NCI-H82 treated with DMSO at 0.1 percent for 48 hours (cell line): ENCODE measurements at regions not wholly inside any gene's neighbourhood (a gene's known extent, or its start where the extent isn't known, plus 50 kb on each side); places are given as distances from the start of the nearest gene placed in this dataset.

Experiments used
- DNase-seq: peaks from one replicate; lab custom pipeline; 2025; ENCODE audit not compliant: unreplicated experiment; lab: John Stamatoyannopoulos, UW

- DNase-seq: no peak
These were observed 190.4 kb upstream of the ARG1 start for GRCh38 chr6:131382631-131383030.

DNA sequence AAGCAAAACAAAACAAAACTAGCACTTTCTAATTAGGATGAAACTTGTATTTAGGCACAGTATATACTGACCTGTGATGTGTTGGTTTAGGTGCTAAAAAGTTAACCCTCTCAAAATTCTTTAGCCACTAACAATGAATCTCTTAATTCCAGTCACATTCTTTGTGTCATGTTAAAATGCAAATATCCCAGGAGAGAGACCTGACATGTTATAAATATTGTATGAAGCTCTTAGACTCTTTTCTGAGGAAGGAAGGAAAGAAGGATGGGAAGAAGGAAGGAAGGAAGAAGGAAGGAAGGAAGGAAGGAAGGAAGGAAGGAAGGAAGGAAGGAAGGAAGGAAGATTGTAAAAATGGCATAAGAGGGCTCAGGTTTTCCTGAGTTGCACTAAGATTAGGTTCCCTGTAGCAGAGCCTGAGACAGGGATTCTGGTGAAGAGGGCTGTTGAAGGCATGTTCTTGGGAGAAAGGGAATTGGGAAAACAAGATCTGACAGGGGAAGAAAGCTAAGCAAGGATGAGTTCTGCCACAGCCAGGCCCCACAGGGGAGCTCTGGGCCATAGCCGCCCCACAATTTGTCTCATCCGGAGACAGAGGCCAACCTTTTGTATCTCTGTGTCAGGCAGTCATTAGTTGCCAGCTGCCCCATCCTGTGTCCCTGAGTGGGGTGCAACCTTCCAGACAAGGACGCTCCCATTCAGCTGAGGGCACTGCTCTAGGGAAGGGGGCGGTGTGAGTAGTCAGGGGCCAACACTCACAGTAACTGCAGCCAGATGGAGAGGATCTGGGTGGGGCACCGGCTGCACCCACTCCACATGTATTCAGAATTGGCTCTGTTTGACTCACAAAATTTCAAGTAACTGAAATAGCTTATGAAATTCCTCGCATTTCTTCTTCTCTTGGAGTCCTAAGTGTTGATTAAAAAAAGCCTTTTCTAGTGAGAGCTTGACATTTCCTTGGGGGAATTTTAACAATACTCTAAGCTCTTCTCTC is 189.3 kb upstream of the ARG1 start:
- DNase-seq: no peak

DNA sequence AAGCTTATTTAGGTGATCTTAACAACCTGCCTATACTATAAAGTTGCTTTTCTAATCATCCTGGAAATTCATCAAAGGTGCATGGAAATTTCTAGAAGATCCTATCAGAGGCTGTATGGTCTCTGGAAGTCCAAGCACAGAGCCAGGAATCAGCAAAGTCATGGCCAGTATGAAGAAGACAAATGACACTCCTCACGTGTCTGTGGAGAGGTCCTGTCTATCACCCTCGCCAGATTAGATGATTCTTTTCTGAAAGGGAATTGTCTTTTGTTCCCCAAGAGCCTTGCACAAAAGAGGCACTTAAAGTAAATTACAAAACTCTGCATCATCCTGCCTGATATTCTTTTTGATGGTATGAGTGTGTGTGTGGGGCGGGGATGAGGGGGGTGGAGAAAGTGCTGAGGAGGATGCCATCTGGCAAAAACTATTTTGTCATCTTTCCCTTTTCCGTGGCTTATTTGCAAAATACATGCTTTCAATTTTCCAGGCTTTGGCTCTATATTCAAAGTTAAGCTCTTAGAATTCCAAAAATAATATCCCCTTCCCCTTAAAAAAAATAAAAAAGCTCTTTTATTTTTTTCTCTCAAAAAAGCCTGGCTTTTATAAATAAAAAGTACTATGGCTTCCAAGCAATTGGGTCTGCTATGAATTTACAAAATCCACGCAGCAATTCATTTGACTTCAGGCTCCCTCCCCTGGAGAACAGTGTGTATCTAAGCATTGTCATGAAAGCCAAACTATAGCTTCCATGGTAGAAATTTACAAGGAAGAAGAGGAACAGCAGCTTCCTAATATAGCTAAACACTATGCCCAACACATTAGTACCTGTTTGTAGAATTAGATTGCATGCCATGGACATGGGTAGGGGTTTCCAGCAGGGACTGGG is 185.2 kb upstream of the ARG1 start:
- DNase-seq: no peak

DNA sequence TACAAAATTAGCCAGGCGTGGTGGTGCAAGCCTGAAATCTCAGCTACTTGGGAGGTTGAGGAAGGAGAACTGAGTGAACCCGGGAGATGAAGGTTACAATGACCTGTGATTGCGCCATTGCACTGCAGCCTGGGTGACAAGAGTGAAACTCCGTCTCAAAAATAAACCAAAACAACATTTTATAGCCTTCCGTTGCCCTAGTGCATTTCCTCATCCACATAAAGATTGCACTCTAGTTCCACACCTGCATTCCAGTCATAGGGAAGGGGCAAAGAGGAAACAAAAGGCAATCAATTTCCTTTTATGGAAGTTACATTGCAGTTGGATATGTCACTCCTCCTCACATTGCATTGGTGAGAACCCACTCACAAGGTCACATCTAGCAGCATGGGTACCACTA is 182.7 kb upstream of the ARG1 start:
- DNase-seq: no peak

DNA sequence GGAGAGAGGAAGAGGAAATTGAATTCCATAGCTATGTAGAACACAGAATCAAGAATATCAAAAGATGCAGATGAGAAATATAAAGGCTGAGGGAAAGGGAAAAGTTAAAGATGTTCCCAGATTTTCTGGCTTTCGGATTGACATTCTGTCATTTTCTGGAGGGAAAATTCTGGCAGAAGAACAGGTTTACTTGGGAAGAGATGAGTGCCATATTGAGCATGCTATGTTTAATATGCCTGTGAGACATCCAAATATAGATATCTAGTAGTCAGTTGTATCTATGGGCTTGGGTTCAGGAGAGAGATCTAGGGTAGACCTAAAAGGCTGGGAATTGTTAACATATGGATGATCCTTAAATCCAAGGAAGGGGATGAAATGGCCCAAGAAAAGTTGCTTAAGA is 181.9 kb upstream of the ARG1 start:
- no peak for DNase-seq

DNA sequence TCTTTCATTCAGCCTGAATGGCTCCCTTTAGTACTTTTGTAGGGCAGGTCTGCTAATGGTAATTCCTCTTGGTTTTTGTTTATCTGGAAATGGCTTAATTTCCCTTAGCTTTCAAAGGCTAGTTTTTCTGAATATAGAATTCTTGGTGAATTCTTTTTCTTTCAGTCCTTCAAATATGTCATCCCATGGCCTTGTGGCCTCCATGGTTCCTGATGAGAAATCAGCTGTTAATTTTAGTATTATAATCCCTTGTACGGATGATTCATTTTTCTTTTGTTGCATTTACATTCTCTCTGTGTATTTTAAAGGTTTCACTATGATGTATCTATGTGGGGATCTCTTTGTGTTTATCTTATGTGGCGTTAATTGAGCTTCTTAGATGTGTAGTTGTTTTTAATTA is 179.6 kb upstream of the ARG1 start:
- DNase-seq: no peak

- no peak for DNase-seq
These were observed 178.1 kb upstream of the ARG1 start for GRCh38 chr6:131394768-131395432.

GRCh38 chr6:131398176-131398575 is 174.8 kb upstream of the ARG1 start:
- DNase-seq: no peak

- no peak for DNase-seq
These were observed 173.6 kb upstream of the ARG1 start for GRCh38 chr6:131399433-131399832.

DNA sequence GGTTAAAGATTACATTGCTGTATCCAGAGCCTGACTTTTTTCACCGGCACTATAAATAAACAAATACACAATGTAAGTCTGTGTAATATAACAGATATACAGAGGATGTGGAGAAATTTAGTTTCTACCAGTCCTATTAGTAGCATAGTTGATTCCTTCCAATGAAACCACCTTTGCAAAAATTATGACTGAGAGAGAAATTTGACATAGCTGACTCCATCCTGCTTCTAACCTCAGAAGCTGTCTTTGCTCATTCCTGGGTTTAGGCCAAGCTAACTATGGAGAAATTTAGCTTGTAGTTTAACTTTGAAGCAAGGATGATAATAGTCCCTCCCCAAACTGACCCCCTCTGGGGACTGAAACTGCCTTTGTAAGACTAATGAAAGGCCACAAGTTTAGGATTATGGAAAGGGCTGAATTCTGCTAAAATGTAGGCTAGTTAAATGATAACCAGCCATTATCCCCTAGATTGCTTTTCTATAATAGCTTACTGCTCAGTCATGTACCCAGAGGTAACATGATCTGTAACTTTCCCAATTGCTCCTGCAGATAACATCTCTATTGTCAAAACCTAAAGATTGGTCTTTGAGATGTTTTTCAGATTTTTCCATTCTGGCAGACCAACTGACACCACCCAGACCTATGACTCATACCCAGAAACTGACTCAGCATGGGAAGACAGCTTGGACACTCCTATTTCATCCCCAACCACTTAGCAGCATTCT is 172.8 kb upstream of the ARG1 start:
- DNase-seq: no peak

DNA sequence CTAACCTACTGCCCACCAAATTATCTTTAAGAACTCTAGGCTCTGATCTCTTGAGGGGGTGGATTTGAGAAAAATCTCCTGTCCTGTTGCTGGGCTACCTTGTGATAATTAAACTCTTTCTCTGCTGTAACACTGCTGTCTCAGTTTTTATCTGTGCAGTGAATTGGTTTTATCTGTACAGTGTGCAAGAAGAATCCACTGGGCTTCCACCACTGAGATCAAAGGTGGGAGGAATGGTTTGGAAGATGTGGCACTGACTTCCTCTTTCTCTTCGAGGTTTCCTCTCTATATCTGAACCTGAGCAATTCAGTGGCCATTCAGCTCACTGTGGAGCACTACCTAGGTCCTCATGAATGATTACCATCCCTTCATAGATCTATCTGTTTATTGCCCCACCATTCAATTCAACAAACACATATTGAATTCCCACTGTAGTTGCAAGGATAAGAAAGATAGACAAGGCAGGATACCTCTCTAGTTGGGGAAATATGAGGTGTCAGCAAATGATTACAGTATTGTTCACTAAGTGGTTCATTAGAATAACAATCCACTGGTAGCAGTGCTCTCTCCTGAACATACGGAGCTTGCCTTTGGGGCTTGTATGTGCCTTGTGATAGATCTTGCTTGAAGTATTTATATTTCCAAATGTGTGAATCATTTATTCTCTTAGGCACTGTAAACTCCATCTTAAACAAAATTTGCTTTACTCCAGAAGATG is 172.1 kb upstream of the ARG1 start:
- no peak for DNase-seq

- no peak for DNase-seq
These were observed 164.2 kb upstream of the ARG1 start for GRCh38 chr6:131408811-131409210.

DNA sequence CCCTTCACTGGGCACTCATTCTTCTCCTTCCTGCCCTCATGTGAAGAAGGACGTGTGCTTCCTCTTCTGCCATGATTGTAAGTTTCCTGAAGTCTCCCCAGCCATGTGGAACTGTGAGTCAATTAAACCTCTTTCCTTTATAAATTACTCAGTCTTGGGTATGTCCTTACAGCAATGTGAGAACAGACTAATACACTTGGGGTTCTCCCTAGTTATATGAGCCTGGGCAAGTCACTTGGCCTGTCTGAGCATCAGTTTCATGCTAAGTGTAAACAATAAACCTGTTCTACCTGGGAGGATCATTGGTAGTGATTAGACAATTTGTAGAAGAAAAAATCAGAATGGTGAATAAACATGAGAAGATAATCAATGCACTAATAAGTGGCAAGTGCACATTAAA is 162.2 kb upstream of the ARG1 start:
- no peak for DNase-seq

DNA sequence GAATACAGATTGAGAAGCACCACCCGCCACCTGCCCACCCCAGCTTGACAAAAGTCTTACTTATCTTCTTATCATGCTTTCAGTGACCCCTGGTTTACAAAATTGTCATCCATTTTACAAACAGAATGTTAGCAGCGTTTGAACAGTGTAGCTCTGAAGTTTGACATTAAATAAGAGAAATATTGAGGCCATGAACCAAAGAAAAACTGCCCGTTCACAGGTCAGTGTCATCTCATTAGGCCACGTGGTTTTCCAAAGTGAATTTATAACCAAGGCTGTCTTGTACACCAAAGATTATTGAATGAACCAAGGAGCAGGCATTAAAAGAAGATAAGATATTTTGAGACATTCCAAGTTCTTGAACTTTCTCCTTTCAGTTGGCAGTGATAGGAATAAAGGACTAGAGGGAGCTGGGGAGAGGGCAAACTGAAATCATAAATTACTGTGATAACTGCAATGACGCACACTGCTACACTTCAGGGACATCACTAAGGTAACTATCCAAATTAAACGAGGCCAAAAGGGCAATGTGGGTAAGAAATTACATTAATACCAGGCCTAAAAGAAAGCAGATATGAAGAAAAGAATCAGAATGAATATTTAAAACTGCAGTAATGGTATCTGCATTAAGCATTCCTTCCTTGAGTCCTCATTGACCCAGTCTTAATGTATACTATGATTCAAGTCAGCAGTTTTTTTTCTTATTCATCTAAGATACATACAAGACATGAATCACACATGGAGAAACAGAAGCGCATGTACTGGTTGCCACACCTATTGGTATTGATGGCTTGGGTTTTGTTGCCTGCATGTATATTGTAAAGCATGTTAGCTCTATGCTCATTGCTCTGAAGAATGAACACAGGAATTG is 159.8 kb upstream of the ARG1 start:
- no peak for DNase-seq

DNA sequence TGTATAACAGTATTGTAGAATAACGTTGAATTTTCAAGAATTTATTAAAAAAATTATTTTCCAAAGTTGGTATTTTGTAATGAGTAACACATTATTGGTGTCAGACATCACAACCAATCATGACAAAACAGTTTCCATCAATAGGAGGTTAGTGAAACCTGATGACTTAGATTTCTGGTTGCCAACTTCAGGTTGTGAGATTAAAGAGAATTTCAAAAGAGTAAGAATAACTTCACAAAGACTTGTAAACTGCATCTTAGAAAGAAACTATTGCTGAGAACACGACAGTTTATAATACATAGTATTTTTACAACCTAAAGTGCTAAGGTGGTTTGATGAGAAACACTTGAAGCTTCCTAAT is 159.2 kb upstream of the ARG1 start:
- no peak for DNase-seq

DNA sequence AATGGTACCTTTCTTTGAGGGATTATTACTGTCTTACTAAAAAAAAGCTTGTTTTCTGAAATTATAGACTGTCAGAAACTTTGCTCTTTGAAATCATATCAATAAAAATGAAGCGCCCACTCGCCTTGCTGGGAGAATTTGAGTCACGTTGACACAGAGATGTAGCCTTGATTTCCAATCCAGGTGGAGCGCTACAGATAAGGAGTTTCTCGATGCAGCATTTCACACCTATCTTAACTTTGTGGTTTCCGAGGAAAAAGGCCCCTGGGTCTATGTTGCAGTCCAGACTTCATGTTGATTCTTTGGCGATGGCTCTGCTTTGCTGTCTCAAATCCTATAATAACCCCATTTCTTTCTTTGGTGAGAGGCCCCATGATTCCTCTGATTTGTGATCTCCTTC is 158.1 kb upstream of the ARG1 start:
- no peak for DNase-seq

GRCh38 chr6:131418441-131418840 is 154.6 kb upstream of the ARG1 start:
- no peak for DNase-seq

DNA sequence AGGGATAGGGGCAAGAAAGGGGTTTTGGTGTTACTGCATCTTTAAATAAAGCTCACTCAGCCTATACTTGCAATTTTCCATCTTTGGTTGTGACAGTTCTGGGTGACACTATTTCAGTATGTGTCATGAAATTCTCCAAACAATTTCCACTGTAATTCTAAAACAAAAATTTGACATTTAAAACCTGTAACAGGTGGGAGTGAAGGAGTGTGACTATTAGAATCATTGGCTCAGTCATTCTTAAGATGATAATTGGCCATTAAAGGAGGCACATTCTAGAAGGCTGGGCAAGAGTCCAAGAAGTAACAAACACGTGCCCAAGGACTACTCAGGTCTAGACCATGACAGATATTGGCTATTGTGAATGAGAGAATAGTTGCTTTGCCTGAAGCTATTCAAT is 153.3 kb upstream of the ARG1 start:
- DNase-seq: no peak

DNA sequence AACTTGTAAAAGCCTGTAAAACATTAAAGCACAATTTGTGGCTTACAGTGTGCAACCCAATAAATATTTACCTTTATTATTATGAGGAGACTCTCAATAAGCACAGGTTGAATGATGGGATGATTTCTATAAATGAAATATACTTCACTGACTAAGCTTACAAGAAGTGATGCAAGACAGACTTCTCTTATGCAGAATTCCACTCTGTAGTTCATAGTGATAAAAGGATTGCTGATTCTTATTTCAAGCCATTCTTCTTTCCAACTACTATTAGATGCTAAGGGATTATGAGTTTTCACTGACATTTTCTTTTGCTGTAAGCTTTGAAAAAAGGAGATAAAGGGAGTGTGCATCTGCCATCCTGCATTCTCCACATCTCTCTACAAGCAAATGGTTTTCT is 149.0 kb upstream of the ARG1 start:
- no peak for DNase-seq
